ENCODE measurements at regions not wholly inside any gene's neighbourhood (a gene's known extent, or its start where the extent isn't known, plus 50 kb on each side); places are given as distances from the start of the nearest gene placed in this dataset.

DNA sequence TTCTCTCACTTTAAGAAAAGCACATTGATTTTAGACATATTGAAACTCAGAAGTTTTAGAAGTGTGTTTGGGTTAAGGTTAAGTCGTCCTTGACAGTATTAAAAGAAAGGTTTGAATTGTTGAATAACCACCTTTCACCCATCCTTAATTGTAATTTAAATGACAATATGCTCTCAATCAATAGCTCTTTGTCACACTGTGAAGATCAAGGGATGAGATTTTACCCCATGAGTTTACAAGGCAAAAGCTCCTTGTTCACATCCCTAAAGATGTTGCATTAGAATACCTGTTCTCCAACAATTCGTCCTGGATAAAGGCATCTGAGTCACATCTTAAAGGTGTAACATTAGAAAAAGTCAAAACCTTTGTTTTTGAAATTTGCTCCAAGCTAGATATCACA lies 220.4 kb upstream of the MDFIC2 start:
- Histone ChIP-seq H3K27ac (ENCODE audit: low read depth in 1 of 2, low read length in 2 of 2) (no peak overlapping the region), H3K9ac (ENCODE audit: insufficient read depth, low read length, poor library complexity, severe bottlenecking) (no peak overlapping the region), H3K4me1 (ENCODE audit: control insufficient read depth in 1 of 2, insufficient read depth in 2 of 2, low read length in 2 of 2) (no peaks in the 10 kb centered on the region), H3K4me2 (replicated peaks; ENCODE audit: extremely low read depth, low read length, poor library complexity, severe bottlenecking) (no peak overlapping the region), H4K20me1 (ENCODE audit: insufficient read depth, low read length) (no peaks in the 10 kb centered on the region), H3K4me3 (replicated peaks in 1 of 3; ENCODE audit: low read depth in 2 of 3, low read length in 3 of 3) (no peak overlapping the region), H3K79me2 (ENCODE audit: insufficient read depth, low read length) (no peaks in the 10 kb centered on the region), H3K9me3 (replicated peaks in 1 of 2; ENCODE audit: control insufficient read depth in 1 of 2, insufficient read depth in 1 of 2, low read length in 2 of 2) (no peaks in the 10 kb centered on the region), H3K36me3 (replicated peaks in 1 of 2; ENCODE audit: control insufficient read depth in 1 of 2, insufficient read depth in 2 of 2, low read length in 2 of 2) (no peaks in the 10 kb centered on the region), H2AFZ (ENCODE audit: insufficient read depth, low read depth, low read length, poor library complexity, severe bottlenecking) (no peak overlapping the region), H3K27me3 (ENCODE audit: control insufficient read depth in 2 of 2, insufficient read depth in 2 of 2, low read length in 2 of 2) (no peaks in the 10 kb centered on the region)
- no peak overlapping the region for H3K27ac Mint-ChIP-seq
- no peaks in the 10 kb centered on the region for H3K4me1 Mint-ChIP-seq
- intact Hi-C loops (cut with micrococcal nuclease) = no loop called here
- no peaks in the 10 kb centered on the region for H3K36me3 Mint-ChIP-seq
- peaks cover 0 to 2% (median 0%) of the 10 kb centered on the region in 7 donors for H3K9me3 Mint-ChIP-seq
- TF ChIP-seq, protein P1, sequence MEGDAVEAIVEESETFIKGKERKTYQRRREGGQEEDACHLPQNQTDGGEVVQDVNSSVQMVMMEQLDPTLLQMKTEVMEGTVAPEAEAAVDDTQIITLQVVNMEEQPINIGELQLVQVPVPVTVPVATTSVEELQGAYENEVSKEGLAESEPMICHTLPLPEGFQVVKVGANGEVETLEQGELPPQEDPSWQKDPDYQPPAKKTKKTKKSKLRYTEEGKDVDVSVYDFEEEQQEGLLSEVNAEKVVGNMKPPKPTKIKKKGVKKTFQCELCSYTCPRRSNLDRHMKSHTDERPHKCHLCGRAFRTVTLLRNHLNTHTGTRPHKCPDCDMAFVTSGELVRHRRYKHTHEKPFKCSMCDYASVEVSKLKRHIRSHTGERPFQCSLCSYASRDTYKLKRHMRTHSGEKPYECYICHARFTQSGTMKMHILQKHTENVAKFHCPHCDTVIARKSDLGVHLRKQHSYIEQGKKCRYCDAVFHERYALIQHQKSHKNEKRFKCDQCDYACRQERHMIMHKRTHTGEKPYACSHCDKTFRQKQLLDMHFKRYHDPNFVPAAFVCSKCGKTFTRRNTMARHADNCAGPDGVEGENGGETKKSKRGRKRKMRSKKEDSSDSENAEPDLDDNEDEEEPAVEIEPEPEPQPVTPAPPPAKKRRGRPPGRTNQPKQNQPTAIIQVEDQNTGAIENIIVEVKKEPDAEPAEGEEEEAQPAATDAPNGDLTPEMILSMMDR (IDR thresholded peaks at IDR 0.05) = no peak
- no peak for DNase-seq
- H3K27me3 Mint-ChIP-seq (ENCODE audit: low read depth in 3 of 3) = peaks cover 0 to 1% (median 0%) of the 10 kb centered on the region in 3 donors
- WGBS (ENCODE audit: insufficient coverage) = no CpG with 5 or more reads among the region's 2 CpGs
- H3K4me3 Mint-ChIP-seq = no peak overlapping the region

DNA sequence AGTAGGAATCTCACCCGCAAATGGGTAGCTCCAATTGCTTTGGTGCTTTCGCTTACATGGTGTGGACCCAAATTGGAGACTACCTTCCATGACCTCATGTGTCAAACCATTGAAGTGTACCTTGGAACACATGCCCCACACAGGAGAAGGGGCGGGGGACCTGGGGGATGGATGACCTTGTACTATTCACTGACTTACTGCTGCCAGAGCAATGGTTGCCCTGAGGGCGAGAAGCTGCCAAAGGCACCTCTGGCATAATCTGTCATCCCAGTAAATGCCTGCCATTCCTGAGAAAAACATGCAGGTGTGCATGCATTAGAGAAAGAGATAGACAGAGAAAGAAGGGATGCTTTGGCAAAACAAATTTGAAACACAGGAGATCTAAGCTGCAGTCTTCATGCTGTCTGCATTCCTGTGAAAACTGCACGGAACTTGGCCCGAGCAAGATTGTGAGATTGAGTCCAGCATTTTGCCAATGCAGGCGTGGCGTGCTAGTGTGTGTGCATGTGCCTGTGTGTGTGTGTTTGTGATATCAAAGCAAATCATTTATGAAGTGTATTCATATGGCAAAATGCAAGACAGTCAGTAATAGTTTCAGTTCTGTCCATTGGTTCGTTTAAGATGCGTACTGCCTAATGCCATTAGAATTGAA lies 219.5 kb upstream of the MDFIC2 start:
- no peak for DNase-seq
- no peak overlapping the region for H2AFZ ChIP-seq (ENCODE audit: insufficient read depth, low read depth, low read length, poor library complexity, severe bottlenecking)
- no peaks in the 10 kb centered on the region for H3K79me2 ChIP-seq (ENCODE audit: insufficient read depth, low read length)
- no peak overlapping the region for H3K4me3 ChIP-seq (replicated peaks in 1 of 3; ENCODE audit: low read depth in 2 of 3, low read length in 3 of 3)
- TF ChIP-seq, protein P1 (IDR thresholded peaks at IDR 0.05) = no peak
- Mint-ChIP-seq H3K36me3 (no peaks in the 10 kb centered on the region), H3K27ac (no peak overlapping the region), H3K4me3 (no peak overlapping the region), H3K4me1 (no peaks in the 10 kb centered on the region), H3K27me3 (ENCODE audit: low read depth in 3 of 3) (peaks cover 0 to 1% (median 0%) of the 10 kb centered on the region in 3 donors), H3K9me3 (peaks cover 0 to 2% (median 0%) of the 10 kb centered on the region in 7 donors)
- intact Hi-C loops (cut with micrococcal nuclease) = no loop called here
- no peaks in the 10 kb centered on the region for H4K20me1 ChIP-seq (ENCODE audit: insufficient read depth, low read length)
- no peaks in the 10 kb centered on the region for H3K36me3 ChIP-seq (replicated peaks in 1 of 2; ENCODE audit: control insufficient read depth in 1 of 2, insufficient read depth in 2 of 2, low read length in 2 of 2)
- no peak overlapping the region for H3K4me2 ChIP-seq (replicated peaks; ENCODE audit: extremely low read depth, low read length, poor library complexity, severe bottlenecking)
- no peaks in the 10 kb centered on the region for H3K4me1 ChIP-seq (ENCODE audit: control insufficient read depth in 1 of 2, insufficient read depth in 2 of 2, low read length in 2 of 2)
- no peaks in the 10 kb centered on the region for H3K27me3 ChIP-seq (ENCODE audit: control insufficient read depth in 2 of 2, insufficient read depth in 2 of 2, low read length in 2 of 2)
- 86% methylated on average over 7 of the region's 10 CpGs for WGBS (ENCODE audit: insufficient coverage)
- no peak overlapping the region for H3K9ac ChIP-seq (ENCODE audit: insufficient read depth, low read length, poor library complexity, severe bottlenecking)
- H3K9me3 ChIP-seq (replicated peaks in 1 of 2; ENCODE audit: control insufficient read depth in 1 of 2, insufficient read depth in 1 of 2, low read length in 2 of 2) = no peaks in the 10 kb centered on the region
- no peak overlapping the region for H3K27ac ChIP-seq (ENCODE audit: low read depth in 1 of 2, low read length in 2 of 2)
